ENCODE measurements at regions not wholly inside any gene's neighbourhood (a gene's known extent, or its start where the extent isn't known, plus 50 kb on each side); places are given as distances from the start of the nearest gene placed in this dataset.

GRCh38 chr15:69920221-69920620 is 177.5 kb downstream of the TLE3 start:
- Histone ChIP-seq H3K36me3 (ENCODE audit: insufficient read depth, low read length) (no peaks in the 10 kb centered on the region), H3K9ac (ENCODE audit: low read depth, low read length, poor library complexity, severe bottlenecking) (no peak overlapping the region), H3K4me1 (ENCODE audit: insufficient read depth, low read length, poor library complexity, severe bottlenecking) (no peaks in the 10 kb centered on the region), H3K9me3 (ENCODE audit: insufficient read depth, low read depth, low read length) (no peaks in the 10 kb centered on the region; the same call in 1 of the 2 replicates), H3K4me2 (ENCODE audit: low read depth, low read length, poor library complexity, severe bottlenecking) (no peak overlapping the region), H3K4me3 (ENCODE audit: low read length, poor library complexity, severe bottlenecking) (no peak overlapping the region), H3K27me3 (ENCODE audit: insufficient read depth, low read length, poor library complexity, severe bottlenecking) (no peaks in the 10 kb centered on the region), H3F3A (ENCODE audit: low read depth) (no peaks in the 10 kb centered on the region), H4K20me1 (ENCODE audit: insufficient read depth, low read length, poor library complexity, severe bottlenecking) (no peaks in the 10 kb centered on the region), H3K79me2 (ENCODE audit: insufficient read depth, low read length) (no peaks in the 10 kb centered on the region), H2AFZ (ENCODE audit: low read length) (no peak overlapping the region), H3K9me2 (replicated peaks; ENCODE audit: low read depth, low read length) (no peaks in the 10 kb centered on the region)
- TF ChIP-seq EZH2phosphoT487 (IDR thresholded peaks at IDR 0.05; ENCODE audit: borderline replicate concordance), result no peak
- TF ChIP-seq CTCF (conservative IDR thresholded peaks at IDR 0.05; ENCODE audit: low read length), result no peak

DNA sequence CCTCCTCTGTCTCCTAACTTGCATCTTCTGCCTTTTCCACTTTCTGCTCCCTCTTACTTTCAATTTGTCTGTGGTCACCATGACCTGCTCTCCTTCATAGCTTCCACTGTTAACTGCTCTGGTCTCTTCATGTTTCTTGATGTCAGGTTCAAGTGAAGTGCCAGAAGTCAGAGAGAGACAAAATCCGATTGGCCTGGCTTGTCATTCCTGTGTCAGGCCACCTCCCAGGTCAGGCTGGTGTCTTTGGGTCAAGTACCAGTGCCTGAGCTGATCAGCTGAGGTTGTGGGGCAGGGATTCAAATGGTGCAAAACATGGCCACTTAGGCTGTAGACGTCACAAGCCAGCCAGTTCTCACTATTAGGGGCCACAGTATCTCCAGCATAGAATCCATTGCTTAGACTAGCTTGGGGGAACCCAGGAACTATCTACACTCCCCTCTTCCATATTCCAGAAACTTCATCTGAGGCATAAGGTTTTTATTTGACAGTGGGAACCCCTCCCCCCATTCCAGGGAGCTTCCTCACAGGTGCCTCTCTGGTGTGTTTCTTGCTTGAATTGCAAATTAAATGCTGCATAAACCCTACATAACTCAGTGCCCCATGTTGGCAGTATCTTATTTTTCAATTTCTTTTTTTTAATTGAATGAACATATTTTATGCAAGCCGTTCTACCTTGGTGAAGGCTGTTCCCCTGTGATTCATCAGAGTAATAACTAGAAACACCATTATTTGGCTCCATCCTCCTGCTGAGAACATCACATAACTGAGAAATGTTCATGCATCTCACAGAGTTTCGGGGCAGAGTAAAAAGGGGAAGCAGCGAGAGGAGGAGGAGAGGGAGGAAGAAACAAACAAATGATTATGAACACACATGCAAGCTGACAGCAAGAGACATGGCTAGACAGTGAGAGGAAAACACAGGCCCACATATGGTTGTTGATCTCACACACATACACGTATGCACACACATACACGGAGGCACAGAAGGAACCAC is 175.8 kb downstream of the TLE3 start:
- Histone ChIP-seq H4K20me1 (ENCODE audit: insufficient read depth, low read length, poor library complexity, severe bottlenecking) (no peaks in the 10 kb centered on the region), H2AFZ (ENCODE audit: low read length) (no peak overlapping the region), H3K4me3 (ENCODE audit: low read length, poor library complexity, severe bottlenecking) (no peak overlapping the region), H3K9ac (ENCODE audit: low read depth, low read length, poor library complexity, severe bottlenecking) (no peak overlapping the region), H3K27me3 (ENCODE audit: insufficient read depth, low read length, poor library complexity, severe bottlenecking) (no peaks in the 10 kb centered on the region), H3K4me2 (ENCODE audit: low read depth, low read length, poor library complexity, severe bottlenecking) (no peak overlapping the region), H3K9me2 (replicated peaks; ENCODE audit: low read depth, low read length) (no peaks in the 10 kb centered on the region), H3K36me3 (ENCODE audit: insufficient read depth, low read length) (no peaks in the 10 kb centered on the region), H3K4me1 (ENCODE audit: insufficient read depth, low read length, poor library complexity, severe bottlenecking) (no peaks in the 10 kb centered on the region), H3F3A (ENCODE audit: low read depth) (no peaks in the 10 kb centered on the region), H3K79me2 (ENCODE audit: insufficient read depth, low read length) (no peaks in the 10 kb centered on the region), H3K9me3 (ENCODE audit: insufficient read depth, low read depth, low read length) (no peaks in the 10 kb centered on the region; the same call in 1 of the 2 replicates)
- TF ChIP-seq EZH2phosphoT487 (IDR thresholded peaks at IDR 0.05; ENCODE audit: borderline replicate concordance), result no peak
- TF ChIP-seq CTCF (conservative IDR thresholded peaks at IDR 0.05; ENCODE audit: low read length), result no peak

DNA sequence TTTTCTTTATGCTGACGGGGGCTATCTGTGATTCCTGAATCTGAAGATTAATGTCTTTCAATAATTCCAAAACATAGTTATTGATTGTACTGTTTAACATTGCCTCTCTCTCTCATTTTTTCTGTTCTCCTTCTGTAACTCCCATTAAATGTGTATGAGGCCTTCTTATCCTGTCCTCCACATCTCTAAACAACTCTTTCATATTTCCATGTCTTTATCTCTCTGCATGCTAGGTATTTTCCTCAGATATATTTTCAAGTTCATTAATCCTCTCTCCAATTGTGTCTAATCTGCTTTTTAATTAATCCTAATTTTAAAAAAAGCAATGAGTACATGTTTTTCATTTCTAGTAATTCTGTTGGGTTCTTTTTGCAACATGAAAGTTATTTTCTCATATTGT is 173.2 kb downstream of the TLE3 start:
- H3K4me2 ChIP-seq (ENCODE audit: low read depth, low read length, poor library complexity, severe bottlenecking), result no peak overlapping the region
- H4K20me1 ChIP-seq (ENCODE audit: insufficient read depth, low read length, poor library complexity, severe bottlenecking), result no peaks in the 10 kb centered on the region
- no peak for TF ChIP-seq CTCF (conservative IDR thresholded peaks at IDR 0.05; ENCODE audit: low read length)
- TF ChIP-seq EZH2phosphoT487 (IDR thresholded peaks at IDR 0.05; ENCODE audit: borderline replicate concordance), result no peak
- no peaks in the 10 kb centered on the region for H3K36me3 ChIP-seq (ENCODE audit: insufficient read depth, low read length)
- no peak overlapping the region for H2AFZ ChIP-seq (ENCODE audit: low read length)
- H3K9me2 ChIP-seq (replicated peaks; ENCODE audit: low read depth, low read length), result no peaks in the 10 kb centered on the region
- H3K9ac ChIP-seq (ENCODE audit: low read depth, low read length, poor library complexity, severe bottlenecking), result no peak overlapping the region
- no peak overlapping the region for H3K4me3 ChIP-seq (ENCODE audit: low read length, poor library complexity, severe bottlenecking)
- H3K9me3 ChIP-seq (ENCODE audit: insufficient read depth, low read depth, low read length), result no peaks in the 10 kb centered on the region; the same call in 1 of the 2 replicates
- no peaks in the 10 kb centered on the region for H3F3A ChIP-seq (ENCODE audit: low read depth)
- no peaks in the 10 kb centered on the region for H3K79me2 ChIP-seq (ENCODE audit: insufficient read depth, low read length)
- H3K4me1 ChIP-seq (ENCODE audit: insufficient read depth, low read length, poor library complexity, severe bottlenecking), result no peaks in the 10 kb centered on the region
- no peaks in the 10 kb centered on the region for H3K27me3 ChIP-seq (ENCODE audit: insufficient read depth, low read length, poor library complexity, severe bottlenecking)

Data from Loucy (cell line).